ENCODE measurements at regions not wholly inside any gene's neighbourhood (a gene's known extent, or its start where the extent isn't known, plus 50 kb on each side); places are given as distances from the start of the nearest gene placed in this dataset.

- no peak for DNase-seq (ENCODE audit: low read depth)
Measured at GRCh38 chr6:20313051-20313450, 88.6 kb upstream of the E2F3 start.

- DNase-seq (ENCODE audit: low read depth) = no peak
Measured at GRCh38 chr6:20313960-20314530, 87.6 kb upstream of the E2F3 start.

GRCh38 chr6:20314866-20315845, 86.5 kb upstream of the E2F3 start:
- no peak for DNase-seq (ENCODE audit: low read depth)

GRCh38 chr6:20317430-20317829, 84.2 kb upstream of the E2F3 start:
- no peak for DNase-seq (ENCODE audit: low read depth)

GRCh38 chr6:20318851-20319387, 82.8 kb upstream of the E2F3 start:
- DNase-seq (ENCODE audit: low read depth) = no peak

- peak; percentile 56 for DNase-seq (ENCODE audit: low read depth)
Measured at GRCh38 chr6:20319520-20320357, 81.9 kb upstream of the E2F3 start.

GRCh38 chr6:20325641-20326421, 75.8 kb upstream of the E2F3 start:
- DNase-seq (ENCODE audit: low read depth) = no peak

GRCh38 chr6:20326422-20326728, 75.3 kb upstream of the E2F3 start:
- no peak for DNase-seq (ENCODE audit: low read depth)

- DNase-seq (ENCODE audit: low read depth) = no peak
Measured at GRCh38 chr6:20327141-20327540, 74.5 kb upstream of the E2F3 start.

- DNase-seq (ENCODE audit: low read depth) = no peak
Measured at GRCh38 chr6:20328266-20328923, 73.3 kb upstream of the E2F3 start.

GRCh38 chr6:20328924-20329300, 72.8 kb upstream of the E2F3 start:
- no peak for DNase-seq (ENCODE audit: low read depth)

- DNase-seq (ENCODE audit: low read depth) = no peak
Measured at GRCh38 chr6:20331042-20331441, 70.6 kb upstream of the E2F3 start.

- DNase-seq (ENCODE audit: low read depth) = no peak
Measured at GRCh38 chr6:20331625-20332024, 70.1 kb upstream of the E2F3 start.

- DNase-seq (ENCODE audit: low read depth) = no peak
Measured at GRCh38 chr6:20332441-20333006, 69.2 kb upstream of the E2F3 start.

GRCh38 chr6:20333721-20334269, 67.9 kb upstream of the E2F3 start:
- no peak for DNase-seq (ENCODE audit: low read depth)

- no peak for DNase-seq (ENCODE audit: low read depth)
Measured at GRCh38 chr6:20334334-20334733, 67.3 kb upstream of the E2F3 start.

- no peak for DNase-seq (ENCODE audit: low read depth)
Measured at GRCh38 chr6:20334962-20335361, 66.7 kb upstream of the E2F3 start.

- no peak for DNase-seq (ENCODE audit: low read depth)
Measured at GRCh38 chr6:20335872-20336271, 65.8 kb upstream of the E2F3 start.

GRCh38 chr6:20338156-20338555, 63.5 kb upstream of the E2F3 start:
- DNase-seq (ENCODE audit: low read depth) = no peak

GRCh38 chr6:20340068-20340848, 61.4 kb upstream of the E2F3 start:
- no peak for DNase-seq (ENCODE audit: low read depth)
